Ascending aorta (tissue), 2 donors: ENCODE measurements at regions not wholly inside any gene's neighbourhood (a gene's known extent, or its start where the extent isn't known, plus 50 kb on each side); places are given as distances from the start of the nearest gene placed in this dataset.

Experiments used
- DNase-seq, 2 donors: peaks; one replicate each; pipeline ENCODE4 v3.0.0-alpha.2; 2019; ENCODE audit warnings: low spot score in 2 of 2
- H3K27ac ChIP-seq, 2 donors: fragments of 200-600 bp; sonication (generic); one replicate each; pipeline ENCODE4 v1.5.1; 2016 to 2017; ENCODE audit warnings: mild to moderate bottlenecking in 1 of 2
- H3K27me3 ChIP-seq: fragments of 200-600 bp; sonication (generic); one replicate; pipeline ENCODE4 v1.5.1; 2017
- H3K36me3 ChIP-seq, 2 donors: fragments of 200-600 bp; sonication (generic); one replicate each; pipeline ENCODE4 v1.5.1; 2016
- H3K4me1 ChIP-seq, 2 donors: fragments of 200-600 bp; sonication (generic); one replicate each; pipeline ENCODE4 v1.5.1; 2016 to 2017; ENCODE audit warnings: mild to moderate bottlenecking in 1 of 2
- H3K4me3 ChIP-seq, 2 donors: fragments of 200-600 bp; sonication (generic); one replicate each; pipeline ENCODE4 v1.5.1; 2016 to 2017; ENCODE audit warnings: mild to moderate bottlenecking in 1 of 2
- H3K9me3 ChIP-seq, 2 donors: fragments of 200-600 bp; sonication (generic); one replicate each; pipeline ENCODE4 v1.5.1; 2016
- intact Hi-C: fragments of 100-400 bp; cut with DNase I; formaldehyde crosslinking; loops from one replicate; pipeline ENCODE4 v1.15.1; 2023
- TF ChIP-seq, protein P1 (sequence below), 3 experiments: fragments of 200-600 bp in 2 of 3; fragments of 450-650 bp in 1 of 3; sonication (generic) in 2 of 3; IDR thresholded peaks; one replicate each; pipeline ENCODE4 v1.5.1; 2016 to 2019; ENCODE audit warnings: antibody characterized with exemption in 3 of 3, mild to moderate bottlenecking in 1 of 3, moderate library complexity in 1 of 3

- H3K4me3 ChIP-seq = no peak overlapping the region
- no peaks in the 10 kb centered on the region for H3K27me3 ChIP-seq
- H3K27ac ChIP-seq = no peak overlapping the region
- intact Hi-C loops = no loop called here
- no peaks in the 10 kb centered on the region for H3K36me3 ChIP-seq
- no peak for DNase-seq
- H3K9me3 ChIP-seq = peaks cover 0 to 2% of the 10 kb centered on the region in 2 donors
- H3K4me1 ChIP-seq = no peaks in the 10 kb centered on the region
- TF ChIP-seq, protein P1, sequence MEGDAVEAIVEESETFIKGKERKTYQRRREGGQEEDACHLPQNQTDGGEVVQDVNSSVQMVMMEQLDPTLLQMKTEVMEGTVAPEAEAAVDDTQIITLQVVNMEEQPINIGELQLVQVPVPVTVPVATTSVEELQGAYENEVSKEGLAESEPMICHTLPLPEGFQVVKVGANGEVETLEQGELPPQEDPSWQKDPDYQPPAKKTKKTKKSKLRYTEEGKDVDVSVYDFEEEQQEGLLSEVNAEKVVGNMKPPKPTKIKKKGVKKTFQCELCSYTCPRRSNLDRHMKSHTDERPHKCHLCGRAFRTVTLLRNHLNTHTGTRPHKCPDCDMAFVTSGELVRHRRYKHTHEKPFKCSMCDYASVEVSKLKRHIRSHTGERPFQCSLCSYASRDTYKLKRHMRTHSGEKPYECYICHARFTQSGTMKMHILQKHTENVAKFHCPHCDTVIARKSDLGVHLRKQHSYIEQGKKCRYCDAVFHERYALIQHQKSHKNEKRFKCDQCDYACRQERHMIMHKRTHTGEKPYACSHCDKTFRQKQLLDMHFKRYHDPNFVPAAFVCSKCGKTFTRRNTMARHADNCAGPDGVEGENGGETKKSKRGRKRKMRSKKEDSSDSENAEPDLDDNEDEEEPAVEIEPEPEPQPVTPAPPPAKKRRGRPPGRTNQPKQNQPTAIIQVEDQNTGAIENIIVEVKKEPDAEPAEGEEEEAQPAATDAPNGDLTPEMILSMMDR (IDR thresholded peaks at IDR 0.05) = no peak
These were observed 107.5 kb upstream of the SDK1 start for GRCh38 chr7:3193379-3194120.

- H3K27me3 ChIP-seq = no peaks in the 10 kb centered on the region
- DNase-seq = no peak
- intact Hi-C loops = no loop called here
- H3K27ac ChIP-seq = no peak overlapping the region
- TF ChIP-seq, protein P1 (IDR thresholded peaks at IDR 0.05) = no peak
- H3K36me3 ChIP-seq = no peaks in the 10 kb centered on the region
- peaks cover 0 to 11% of the 10 kb centered on the region in 2 donors for H3K9me3 ChIP-seq
- H3K4me1 ChIP-seq = no peaks in the 10 kb centered on the region
- no peak overlapping the region for H3K4me3 ChIP-seq
These were observed 106.4 kb upstream of the SDK1 start for GRCh38 chr7:3194501-3195141.

- no peak overlapping the region for H3K27ac ChIP-seq
- H3K27me3 ChIP-seq = no peaks in the 10 kb centered on the region
- DNase-seq = no peak
- H3K4me1 ChIP-seq = no peaks in the 10 kb centered on the region
- intact Hi-C loops = no loop called here
- H3K9me3 ChIP-seq = peaks cover 0 to 11% of the 10 kb centered on the region in 2 donors
- no peaks in the 10 kb centered on the region for H3K36me3 ChIP-seq
- no peak overlapping the region for H3K4me3 ChIP-seq
- TF ChIP-seq, protein P1 (IDR thresholded peaks at IDR 0.05) = no peak
These were observed 105.9 kb upstream of the SDK1 start for GRCh38 chr7:3195160-3195559.

DNA sequence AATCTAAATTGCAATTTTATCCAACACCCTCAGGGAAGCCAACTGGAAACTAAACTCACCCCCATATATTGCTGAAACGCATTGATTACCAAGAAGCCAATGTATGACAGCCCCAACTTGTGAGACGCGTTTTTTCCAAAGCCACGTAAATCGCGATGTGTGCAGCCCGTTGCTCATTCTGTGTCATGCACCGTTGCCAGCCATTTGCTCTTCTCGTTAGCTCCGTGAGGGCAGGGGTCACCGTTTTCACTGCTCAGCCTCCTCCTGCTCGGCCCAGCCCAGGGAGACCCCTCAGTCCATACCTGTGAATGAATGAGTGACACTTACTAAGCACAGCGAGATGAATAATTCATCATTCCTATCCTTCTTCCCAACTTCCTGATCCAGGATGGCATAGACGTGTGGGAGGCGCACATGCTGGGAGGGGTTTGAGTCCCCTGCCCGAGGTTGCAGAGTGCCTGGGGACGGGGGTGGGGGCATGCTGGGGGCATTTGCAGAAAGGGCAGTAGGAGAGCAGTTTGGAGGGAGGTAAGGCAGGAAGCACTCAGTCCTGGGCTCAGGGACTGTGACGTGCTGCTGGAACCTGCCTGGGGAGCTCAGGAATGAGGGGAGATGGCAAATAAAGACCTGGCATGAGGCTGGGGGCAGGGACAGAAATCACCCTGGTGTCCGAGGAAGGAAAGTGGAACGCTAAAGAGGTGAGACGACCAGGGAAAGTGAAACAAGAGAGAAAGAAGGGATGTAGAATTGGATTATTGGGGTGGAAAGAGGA is 104.2 kb upstream of the SDK1 start:
- no peaks in the 10 kb centered on the region for H3K4me1 ChIP-seq
- no peak overlapping the region for H3K4me3 ChIP-seq
- H3K27ac ChIP-seq = no peak overlapping the region
- no peak for DNase-seq
- H3K27me3 ChIP-seq = no peaks in the 10 kb centered on the region
- H3K36me3 ChIP-seq = no peaks in the 10 kb centered on the region
- peaks cover 0 to 11% of the 10 kb centered on the region in 2 donors for H3K9me3 ChIP-seq
- TF ChIP-seq, protein P1 (IDR thresholded peaks at IDR 0.05) = no peak
- intact Hi-C loops = no loop called here

DNA sequence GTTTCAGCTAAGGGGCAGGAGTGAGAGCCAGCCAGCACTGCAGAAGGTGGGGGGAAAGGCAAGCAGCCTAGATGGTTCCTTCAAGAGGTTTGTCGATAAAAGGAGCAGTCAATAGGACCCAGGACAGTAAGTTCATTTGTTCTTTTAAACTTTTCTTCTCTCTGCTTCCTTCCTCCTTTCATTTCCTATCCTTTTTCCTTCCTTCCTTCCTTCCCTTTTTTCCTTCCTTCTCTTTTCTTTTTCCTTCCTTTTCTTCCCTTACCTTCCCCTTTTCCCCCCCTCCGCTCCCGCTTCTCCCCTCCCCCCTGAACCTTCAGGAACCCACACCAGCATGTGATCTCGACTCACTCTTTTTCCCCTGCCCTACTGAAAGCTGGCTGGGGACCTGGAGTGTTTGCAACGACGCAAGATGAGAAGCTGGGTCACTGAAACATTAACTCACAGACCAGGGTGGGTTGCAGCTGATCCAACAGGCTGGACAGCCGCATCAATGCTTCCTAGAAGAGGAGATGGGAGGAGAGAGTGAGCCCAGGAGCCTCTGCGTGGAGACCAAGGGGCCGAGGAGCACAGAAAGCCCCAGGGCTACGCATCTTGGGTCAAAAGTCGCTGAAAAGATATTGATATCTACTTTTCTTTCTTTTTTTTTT is 103.4 kb upstream of the SDK1 start:
- no peak overlapping the region for H3K27ac ChIP-seq
- no peaks in the 10 kb centered on the region for H3K27me3 ChIP-seq
- no peak for DNase-seq
- H3K4me1 ChIP-seq = no peaks in the 10 kb centered on the region
- TF ChIP-seq, protein P1 (IDR thresholded peaks at IDR 0.05) = no peak
- H3K36me3 ChIP-seq = no peaks in the 10 kb centered on the region
- peaks cover 0 to 11% of the 10 kb centered on the region in 2 donors for H3K9me3 ChIP-seq
- intact Hi-C loops = no loop called here
- no peak overlapping the region for H3K4me3 ChIP-seq
